ENCODE measurements at regions not wholly inside any gene's neighbourhood (a gene's known extent, or its start where the extent isn't known, plus 50 kb on each side); places are given as distances from the start of the nearest gene placed in this dataset.

- H3K27me3 ChIP-seq (ENCODE audit: control insufficient read depth, insufficient read depth, low read length): peaks cover 13% of the 10 kb centered on the region
- TF ChIP-seq CTCF (IDR thresholded peaks at IDR 0.05; ENCODE audit: insufficient read depth, low read depth, low read length): no peak
- ChIA-PET CTCF (interaction anchor here (0.5 to 0.6 kb wide), 2 partner anchors 131 to 243 kb away, joined by 3 read pairs; no protein-coding TSS in a partner anchor), POLR2A (no interaction called here)
- no peaks in the 10 kb centered on the region for H3K36me3 ChIP-seq (ENCODE audit: control insufficient read depth, insufficient read depth, low read length)
- DNase-seq (ENCODE audit: low read depth): no peak
- no peak overlapping the region for H3K4me3 ChIP-seq (ENCODE audit: low read depth, low read length)
Observed at GRCh38 chr17:65470783-65471182, 90.7 kb downstream of the AXIN2 start.

GRCh38 chr17:65468321-65468720 is 93.1 kb downstream of the AXIN2 start:
- DNase-seq (ENCODE audit: low read depth): no peak
- TF ChIP-seq CTCF (IDR thresholded peaks at IDR 0.05; ENCODE audit: insufficient read depth, low read depth, low read length): no peak
- CTCF ChIA-PET: no interaction called here

GRCh38 chr17:65467156-65467555 is 94.3 kb downstream of the AXIN2 start:
- Histone ChIP-seq H3K36me3 (ENCODE audit: control insufficient read depth, insufficient read depth, low read length) (no peaks in the 10 kb centered on the region), H3K27me3 (ENCODE audit: control insufficient read depth, insufficient read depth, low read length) (peaks cover 3% of the 10 kb centered on the region), H3K4me3 (ENCODE audit: low read depth, low read length) (no peak overlapping the region)
- CTCF ChIA-PET: no interaction called here
- POLR2A ChIA-PET: no interaction called here
- TF ChIP-seq CTCF (IDR thresholded peaks at IDR 0.05; ENCODE audit: insufficient read depth, low read depth, low read length): no peak
- DNase-seq (ENCODE audit: low read depth): no peak

More at GRCh38 chr17:65468321-65468720, 93.1 kb downstream of the AXIN2 start:
- POLR2A ChIA-PET: no interaction called here
- Histone ChIP-seq H3K27me3 (ENCODE audit: control insufficient read depth, insufficient read depth, low read length) (peaks cover 8% of the 10 kb centered on the region), H3K4me3 (ENCODE audit: low read depth, low read length) (no peak overlapping the region), H3K36me3 (ENCODE audit: control insufficient read depth, insufficient read depth, low read length) (no peaks in the 10 kb centered on the region)

- H3K36me3 ChIP-seq (ENCODE audit: control insufficient read depth, insufficient read depth, low read length): no peaks in the 10 kb centered on the region
- CTCF ChIA-PET: no interaction called here
- H3K27me3 ChIP-seq (ENCODE audit: control insufficient read depth, insufficient read depth, low read length): peaks cover 4% of the 10 kb centered on the region
- TF ChIP-seq CTCF (IDR thresholded peaks at IDR 0.05; ENCODE audit: insufficient read depth, low read depth, low read length): no peak
- POLR2A ChIA-PET: no interaction called here
- H3K4me3 ChIP-seq (ENCODE audit: low read depth, low read length): no peak overlapping the region
- DNase-seq (ENCODE audit: low read depth): no peak
Observed at GRCh38 chr17:65466547-65466946, 94.9 kb downstream of the AXIN2 start.

GRCh38 chr17:65463242-65463641 is 98.2 kb downstream of the AXIN2 start:
- no peaks in the 10 kb centered on the region for H3K36me3 ChIP-seq (ENCODE audit: control insufficient read depth, insufficient read depth, low read length)
- H3K27me3 ChIP-seq (ENCODE audit: control insufficient read depth, insufficient read depth, low read length): peaks cover 4% of the 10 kb centered on the region
- ChIA-PET CTCF (no interaction called here), POLR2A (no interaction called here)
- TF ChIP-seq CTCF (IDR thresholded peaks at IDR 0.05; ENCODE audit: insufficient read depth, low read depth, low read length): no peak
- DNase-seq (ENCODE audit: low read depth): no peak
- no peak overlapping the region for H3K4me3 ChIP-seq (ENCODE audit: low read depth, low read length)
